Dermis microvascular lymphatic vessel endothelial cell (primary cell): ENCODE measurements at regions not wholly inside any gene's neighbourhood (a gene's known extent, or its start where the extent isn't known, plus 50 kb on each side); places are given as distances from the start of the nearest gene placed in this dataset.

Experiments used
- DNase-seq, 2 donors: peaks; one replicate each; pipeline versions ENCODE4 v3.0.0 to v3.0.0-alpha.2; 2010; ENCODE audit warnings: low read depth in 2 of 2

DNA sequence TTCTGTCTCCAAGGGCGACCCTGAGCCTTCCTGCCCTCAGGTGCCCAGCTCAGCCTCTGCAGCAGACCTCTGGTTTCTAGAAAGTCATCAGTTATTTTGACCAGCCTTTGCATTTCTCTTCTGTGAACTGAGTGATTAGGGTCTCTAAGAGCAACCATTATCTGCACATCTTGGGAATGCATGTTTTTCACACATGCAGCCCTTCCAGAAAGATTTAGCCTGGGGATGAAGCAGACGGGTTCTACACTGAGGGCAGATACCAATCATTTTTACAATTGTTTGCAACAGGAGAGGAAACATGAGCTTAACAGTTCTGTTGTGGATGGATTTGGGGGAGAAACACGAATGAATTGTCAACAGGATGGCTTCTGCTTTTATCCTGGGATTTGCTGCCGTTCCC, 90.1 kb upstream of the PITX1 start:
- no peak for DNase-seq

DNA sequence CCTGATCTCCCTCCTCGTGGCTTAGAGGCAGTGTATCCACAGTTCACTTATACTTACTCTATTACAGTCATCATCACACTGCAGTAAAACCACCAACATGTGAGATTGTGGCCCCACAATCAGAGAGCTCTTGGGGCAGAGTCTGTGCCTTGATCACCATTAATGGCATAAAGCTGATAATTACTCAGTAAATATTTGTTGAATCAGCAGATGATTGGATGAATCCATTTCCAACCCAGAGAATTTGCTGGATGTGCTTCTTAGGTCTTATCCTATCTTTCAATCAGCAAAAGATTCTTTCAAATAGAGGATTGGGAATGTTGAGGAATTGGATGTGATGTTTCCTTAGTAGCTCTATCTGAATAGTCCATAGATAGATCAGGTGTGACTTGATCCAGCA, 88.8 kb upstream of the PITX1 start:
- DNase-seq = no peak

DNA sequence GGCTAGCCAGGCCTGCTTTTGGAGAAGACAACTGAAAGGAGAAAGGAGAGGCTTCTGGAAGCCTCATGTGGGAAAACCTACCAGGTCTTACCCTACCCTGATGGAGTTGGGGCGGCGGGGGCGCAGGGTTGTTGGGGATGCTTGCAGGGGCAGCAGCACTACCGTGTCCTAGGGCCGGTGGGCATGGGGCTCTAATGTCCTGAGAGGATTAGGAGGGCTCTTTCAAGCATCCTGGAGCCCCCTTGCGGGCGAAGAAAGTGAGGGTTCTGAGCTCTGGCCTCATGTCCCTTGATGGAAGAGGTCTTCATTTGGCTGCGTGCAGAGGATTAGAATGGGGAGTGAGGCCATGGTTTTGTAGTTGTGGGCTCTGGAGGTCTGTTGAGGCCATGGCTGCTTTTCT, 86.9 kb upstream of the PITX1 start:
- no peak for DNase-seq

DNA sequence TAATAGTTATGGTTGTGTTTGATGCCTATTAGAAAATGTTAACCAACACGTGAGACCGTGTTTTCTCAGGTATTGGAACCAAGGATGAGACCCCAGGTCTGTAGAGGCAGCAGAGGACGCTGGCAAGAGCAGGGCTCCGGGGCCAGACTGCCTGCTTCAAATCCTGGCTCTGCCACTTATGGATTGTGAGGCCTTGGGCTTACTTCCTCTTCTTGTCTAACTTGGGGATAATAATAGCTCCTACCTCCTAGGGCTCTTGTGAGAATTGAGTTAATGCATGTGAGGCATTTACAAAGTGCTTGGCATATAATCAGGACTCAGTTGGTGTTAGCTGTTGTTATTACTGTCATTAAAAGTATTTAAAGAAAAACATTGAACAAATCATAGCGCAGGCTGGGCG, 85.5 kb upstream of the PITX1 start:
- no peak for DNase-seq

DNA sequence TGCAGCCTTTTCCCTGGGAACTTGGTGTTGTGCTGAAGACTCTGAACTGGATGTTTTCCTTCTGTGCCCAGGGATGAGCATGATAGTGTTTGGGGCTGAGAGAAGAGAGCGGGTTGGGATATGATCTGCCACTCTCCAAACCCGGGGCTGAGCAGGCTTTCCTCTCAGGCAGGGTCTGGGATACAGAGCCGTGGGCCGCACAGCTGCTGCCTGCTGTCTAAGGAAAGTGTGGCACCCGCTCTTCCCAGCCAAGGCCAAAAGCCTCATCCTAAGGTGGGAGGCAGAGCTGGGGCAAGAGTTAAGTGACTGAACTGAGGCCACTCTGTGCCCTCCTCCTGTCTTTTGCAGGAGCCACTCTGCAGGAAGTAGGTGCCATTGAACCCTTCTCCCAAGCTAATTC, 83.6 kb upstream of the PITX1 start:
- no peak for DNase-seq

DNA sequence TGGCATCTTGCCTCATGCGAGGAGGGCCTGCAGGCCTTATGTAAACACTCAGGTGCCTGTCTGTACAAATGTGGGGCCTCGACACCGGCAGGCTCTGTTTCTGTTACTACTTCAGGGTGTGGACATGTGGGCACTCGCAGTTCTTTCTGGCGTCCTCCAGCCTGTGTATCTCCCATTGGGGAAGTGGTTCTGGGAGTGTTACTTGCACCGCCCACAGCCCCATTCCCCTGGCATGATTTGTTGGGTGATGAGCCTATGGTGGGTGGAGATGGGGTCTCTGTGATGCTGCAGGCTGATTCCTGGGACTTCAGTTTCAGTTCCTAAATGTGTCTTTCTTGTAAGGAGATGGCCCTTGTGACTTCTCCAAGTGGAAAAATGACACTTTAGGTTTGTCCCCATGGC, 82.1 kb upstream of the PITX1 start:
- no peak for DNase-seq

DNA sequence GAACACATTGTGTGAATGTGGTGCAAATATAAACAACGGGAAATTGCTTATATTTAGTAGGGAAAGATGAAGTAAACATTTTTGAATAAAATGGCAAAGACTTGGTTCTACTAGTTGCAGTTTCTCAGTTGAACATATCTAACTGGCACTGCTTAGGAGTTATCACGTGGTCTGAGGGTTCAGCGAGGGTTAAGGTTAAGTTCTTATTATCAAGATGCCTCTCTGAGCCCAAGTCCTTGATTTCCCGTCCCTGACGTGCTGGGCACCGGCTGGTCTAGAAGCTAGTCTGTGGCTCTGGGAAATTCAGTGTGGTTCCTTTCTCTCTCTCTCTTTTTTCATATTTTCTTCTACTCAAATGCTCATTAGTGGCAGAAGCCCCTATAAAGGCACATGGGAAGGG, 81.6 kb upstream of the PITX1 start:
- DNase-seq = no peak

DNA sequence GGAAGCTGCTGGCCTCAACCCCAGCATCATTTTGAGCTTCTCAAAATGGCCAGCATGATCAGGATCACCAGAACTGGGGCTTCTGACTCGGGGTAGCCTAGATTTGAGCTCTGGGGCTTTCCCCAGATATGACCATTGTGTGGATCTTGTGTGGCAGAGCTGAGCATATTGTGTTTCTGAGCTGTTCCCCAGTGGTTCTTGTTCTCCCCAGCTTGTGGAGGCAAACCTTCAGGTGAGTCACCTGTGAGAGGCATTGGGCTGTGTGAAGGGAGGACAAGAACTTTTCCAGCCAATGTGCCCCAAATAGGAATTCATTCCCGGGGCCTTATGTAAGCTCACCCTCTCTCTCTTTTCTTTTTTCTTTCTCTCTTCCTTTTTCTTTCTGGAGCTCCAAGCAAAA, 80.7 kb upstream of the PITX1 start:
- no peak for DNase-seq

DNA sequence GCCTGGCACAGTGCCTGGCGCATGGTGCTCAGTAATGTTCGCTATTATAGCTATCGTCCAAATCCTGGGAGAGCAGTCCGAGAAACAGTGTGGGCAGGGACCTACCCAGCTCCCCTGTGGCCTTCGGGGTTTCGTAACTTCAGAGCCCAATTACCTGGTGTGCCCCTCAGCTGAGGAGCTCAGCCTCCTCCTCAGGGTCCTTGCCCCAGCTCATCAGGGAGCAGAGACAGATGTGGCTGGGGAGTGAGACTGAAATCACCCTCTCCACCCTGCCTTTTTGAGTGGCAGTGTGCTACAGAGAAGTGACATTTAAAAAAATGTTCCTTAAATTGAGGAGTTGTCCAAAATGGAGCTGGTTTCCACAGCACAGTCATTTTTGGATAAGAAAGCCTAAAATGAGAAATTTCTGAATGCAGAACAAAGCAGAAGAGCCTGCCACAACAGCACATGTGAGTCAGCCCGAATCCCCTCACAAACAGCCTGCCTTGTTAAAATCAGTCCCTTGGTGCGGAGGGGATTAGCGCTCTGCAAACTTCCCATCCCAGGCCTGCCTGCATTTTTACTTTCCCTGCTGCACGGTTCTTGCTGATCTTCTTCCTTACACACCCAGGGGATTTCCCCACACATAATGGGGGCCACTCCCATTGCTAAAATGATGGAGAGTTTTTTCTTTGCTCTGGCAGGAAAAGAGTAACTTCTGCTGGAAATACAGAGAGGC, 78.1 kb upstream of the PITX1 start:
- no peak for DNase-seq

DNA sequence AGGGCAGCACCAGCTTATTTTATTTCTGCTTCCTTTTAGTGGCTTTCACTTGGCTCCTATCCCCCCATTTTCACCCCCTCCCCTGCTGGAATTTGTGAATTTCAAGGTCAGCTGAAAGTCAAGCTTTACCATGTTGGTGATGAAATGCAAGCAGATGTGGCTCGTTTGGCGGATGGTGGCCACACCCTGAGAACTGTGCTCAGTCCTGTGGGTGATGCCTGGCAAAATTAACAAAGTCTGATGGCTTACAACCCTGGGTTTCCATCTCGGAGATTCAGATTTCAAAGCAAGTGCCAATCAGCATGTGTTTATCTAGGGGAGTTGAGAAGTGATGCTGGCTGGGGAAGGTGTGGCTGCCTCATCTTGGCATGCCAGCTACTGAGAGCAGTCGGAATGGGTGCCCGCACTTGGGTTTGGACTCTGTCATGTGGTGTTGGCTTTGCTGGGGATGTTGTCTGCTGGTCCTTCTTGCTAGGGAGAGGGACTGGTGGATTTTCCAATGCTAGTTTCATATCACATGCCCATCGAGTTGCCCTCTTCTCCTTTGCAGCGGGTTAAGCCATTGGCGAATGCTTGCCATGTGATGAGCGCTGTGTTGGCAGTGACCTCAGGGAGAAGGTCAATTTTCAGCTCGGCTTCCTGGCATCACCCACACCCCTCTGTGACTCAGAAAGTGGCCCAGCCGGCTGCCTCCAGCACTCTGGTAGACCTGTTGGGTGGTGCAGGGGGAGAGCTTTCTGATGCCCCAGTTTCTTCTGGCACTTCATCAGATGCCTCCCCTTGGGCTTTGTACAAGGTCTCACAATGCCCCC, 77.0 kb upstream of the PITX1 start:
- DNase-seq = no peak

DNA sequence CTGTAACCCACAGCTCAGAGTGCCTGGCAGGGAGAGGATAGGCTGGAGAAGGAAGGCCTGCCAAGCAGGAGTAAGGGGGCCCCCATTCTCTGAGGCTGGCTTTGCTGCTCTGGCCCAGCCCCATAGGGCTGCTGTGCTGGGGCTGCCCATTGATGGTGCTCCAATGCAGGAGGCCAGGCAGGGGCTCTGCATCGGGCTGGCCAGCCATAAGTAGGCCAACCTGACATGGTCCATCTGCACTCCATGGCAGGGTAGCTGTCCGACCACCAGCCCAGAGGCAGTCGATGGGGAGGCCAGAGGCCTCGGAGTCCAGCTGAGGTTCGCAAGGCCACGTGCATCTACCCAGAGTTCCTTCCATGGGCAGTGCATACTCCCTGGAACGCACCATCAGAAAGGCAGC, 75.0 kb upstream of the PITX1 start:
- DNase-seq = no peak

DNA sequence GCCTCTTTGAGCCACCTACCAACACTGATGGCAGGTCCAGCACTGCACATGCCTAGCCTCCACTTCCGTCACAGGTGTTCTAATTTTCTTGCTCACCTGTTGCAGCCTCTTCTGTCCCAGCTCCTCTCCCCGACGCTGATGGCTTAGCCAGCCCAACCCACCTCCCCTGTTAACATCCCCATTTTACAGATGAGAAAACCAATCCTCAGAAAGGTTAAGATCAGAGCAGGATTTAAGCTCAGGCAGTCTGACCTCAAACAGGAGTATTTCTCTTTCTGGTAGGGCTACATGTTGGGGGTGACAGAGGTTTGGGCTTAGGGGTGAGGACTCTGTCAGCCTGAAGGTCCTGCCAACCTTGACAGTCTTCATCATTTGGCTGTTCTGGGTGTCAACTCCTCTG, 74.5 kb upstream of the PITX1 start:
- DNase-seq = no peak

DNA sequence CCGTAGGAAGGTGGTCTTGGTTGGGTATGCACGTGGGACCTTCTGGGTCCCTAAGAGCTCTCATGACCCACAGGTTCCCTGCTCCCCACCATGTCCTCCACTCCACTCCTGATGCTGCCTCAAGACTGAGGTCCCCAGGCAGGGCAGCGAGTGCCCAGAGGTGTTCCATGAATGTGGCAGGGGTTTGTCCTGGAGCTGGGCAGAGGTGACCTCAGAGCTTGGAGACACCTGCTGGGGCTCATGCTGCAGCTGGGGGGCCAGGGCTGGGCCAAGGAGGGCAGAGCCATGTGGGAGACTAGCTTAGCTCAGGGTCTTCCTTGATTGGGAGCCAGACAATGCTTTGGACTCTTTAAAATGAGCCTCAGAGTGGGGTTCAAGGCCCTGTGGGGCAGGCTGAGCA, 74.0 kb upstream of the PITX1 start:
- DNase-seq = no peak

DNA sequence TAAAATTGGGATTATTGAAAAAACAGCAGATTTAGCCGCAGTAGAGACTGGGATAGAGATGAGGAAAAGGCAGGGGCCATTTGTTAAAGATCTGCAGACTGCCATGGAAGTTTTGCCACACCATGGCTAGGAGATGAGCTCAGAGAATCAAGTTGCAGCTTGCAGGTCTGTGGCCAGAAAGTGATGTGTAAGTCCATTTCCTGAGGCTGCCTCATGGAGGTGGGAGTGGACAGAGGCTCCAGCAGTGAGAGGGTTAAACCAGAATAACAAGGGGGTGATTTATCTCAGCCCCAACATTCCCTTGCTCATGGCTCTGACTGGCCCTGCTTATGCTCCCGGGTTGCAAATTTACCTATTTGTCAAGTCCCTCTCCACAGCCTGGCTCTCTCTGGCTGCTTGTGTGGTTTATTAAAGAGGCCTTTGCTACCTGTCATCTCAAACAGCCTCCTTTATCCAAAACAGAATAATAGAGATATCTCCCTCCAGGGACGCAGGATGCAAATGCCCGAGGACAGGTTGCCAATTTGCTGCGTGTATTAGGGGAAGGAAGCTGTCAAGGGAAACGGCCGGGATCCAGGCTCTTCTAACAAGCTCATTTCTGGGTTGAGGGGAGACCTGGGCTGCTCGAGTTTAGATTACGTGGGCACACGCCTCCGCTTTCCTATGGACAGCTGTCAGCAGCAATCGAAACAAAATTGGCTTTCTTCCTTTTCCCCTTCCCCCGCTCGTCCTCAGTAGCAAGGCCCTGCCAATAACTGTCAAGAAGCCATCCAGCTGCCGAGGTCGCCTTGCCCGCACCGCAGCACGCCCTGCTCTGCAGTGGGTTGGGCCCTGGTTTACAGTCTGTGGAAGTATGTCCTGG, 72.8 kb upstream of the PITX1 start:
- DNase-seq = no peak

DNA sequence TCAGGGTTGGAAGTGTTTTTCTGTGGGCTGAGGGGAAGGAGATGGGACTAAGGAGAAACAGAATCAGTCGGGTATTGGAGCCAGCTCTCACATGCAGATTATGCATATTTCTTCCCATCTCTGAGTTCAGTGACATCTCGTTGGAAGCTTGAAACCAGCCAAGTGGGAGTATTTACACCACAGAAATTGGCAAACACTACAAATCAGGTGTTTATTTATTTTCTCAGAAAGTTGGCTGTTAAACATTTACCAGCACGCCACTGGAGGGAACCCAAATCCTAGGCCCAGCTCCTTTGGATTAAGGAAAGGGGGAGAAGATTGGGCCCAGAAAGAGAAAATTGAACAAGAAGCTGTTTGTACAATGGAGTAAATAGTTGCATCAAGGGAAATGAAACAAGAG, 72.1 kb upstream of the PITX1 start:
- DNase-seq = no peak

DNA sequence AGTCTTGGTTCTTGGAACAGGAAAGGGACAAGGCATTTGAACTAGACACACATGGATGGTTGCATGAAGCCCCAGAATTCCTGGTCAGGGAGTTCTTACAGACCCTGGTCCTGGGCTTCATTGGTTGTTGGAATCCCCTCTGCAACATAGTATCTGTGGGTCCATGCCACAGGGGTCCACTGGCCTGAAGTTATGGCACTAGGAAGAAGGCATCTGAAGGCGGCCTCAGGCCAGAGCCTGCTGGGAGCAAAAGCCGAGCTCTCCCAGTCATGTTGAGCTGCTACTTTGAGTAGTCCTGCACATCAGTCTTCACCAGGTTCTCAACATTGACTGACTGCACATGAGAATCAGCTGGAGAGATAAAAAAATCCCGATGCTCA, 71.1 kb upstream of the PITX1 start:
- no peak for DNase-seq

DNA sequence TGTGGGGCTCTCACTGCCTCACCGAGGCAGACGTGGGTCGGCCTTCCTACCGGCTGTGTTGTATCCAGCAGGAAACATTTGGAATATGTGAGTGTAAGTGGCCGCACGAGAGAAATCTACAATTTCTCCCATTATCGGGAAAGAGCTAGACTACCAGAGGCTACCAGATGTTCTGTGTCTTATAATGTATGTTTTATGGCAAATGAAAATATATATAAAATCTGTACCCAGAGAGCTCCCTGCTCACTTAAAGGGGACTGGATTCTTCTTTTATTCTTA, 69.5 kb upstream of the PITX1 start:
- DNase-seq = no peak

DNA sequence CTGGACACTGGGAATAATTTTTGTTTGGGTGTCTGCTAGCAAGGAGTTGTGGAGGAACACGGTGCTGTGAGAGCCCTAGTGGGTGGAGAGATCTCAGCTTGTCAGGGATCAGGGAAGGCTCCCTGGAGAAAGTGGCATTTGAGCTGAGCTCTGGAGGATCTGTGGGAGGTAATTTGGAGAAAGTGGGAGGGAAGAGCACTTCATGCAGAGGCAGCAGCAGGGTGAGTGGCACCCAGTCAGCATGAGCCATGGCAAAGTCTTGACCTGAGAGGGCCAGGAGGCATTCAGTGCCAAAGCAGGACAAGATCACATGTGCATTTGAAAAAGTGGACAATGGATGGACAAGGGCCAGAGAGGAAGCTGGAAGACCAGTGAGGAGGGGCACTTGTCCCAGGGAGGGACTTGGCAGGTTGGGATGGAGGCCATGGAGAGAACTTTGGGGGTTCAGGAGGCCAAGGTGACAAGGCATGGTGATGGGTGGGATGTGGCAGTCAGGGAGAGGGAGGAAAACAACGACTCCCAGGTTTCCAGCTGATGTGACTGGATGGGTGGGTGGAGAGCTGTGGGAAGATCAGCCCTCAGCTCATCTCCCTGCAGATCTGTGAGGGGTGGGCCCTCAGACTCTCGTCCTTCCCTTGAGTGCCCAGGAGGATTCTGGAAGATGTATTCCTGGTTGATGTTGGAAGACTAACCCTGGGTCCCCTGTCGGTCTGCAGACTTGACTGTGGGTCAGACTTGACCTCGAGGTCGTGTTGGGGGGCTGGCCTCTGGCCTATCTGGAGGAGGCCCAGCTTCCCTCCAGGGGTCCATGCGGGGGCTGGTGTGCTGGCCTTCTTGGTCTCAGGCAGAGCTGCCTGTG, 68.9 kb upstream of the PITX1 start:
- no peak for DNase-seq

DNA sequence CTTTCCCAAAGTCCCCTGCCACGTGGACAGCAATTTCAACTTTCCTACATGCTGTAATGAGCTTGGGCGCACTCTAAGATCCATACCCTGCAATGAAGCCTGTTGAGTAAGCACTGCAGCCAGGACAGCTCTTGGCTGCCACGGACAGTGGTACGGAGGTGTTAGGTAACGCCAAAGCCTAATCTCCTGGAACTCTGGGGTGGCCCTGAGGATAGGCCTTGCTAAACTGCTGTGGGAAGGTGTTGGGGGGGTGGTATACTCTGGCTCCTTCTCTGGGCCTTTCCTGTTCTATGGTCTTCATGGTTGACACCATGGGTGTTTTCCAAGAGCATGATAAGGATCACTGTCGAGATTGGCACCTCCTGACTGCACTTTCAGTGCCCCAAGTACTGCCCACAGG, 66.4 kb upstream of the PITX1 start:
- DNase-seq = no peak

DNA sequence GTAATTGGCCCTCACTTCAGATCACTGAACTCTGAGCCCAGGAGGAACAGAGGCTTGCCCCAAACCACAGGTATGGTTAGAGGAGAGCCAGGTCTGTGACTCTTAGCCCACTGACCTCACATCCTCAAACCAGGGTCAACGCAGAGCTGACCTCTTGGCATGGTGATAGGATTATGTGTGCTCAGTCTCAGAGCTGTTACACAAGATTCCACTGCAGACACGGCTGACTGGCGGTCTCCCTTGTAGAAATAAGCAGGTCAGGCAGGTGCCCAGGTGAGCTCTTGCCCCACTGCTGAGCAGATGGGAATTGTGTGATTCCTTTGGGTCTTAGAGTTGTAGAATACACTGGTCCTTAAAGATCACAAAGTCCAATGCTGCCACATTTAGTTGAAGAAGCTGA, 66.0 kb upstream of the PITX1 start:
- no peak for DNase-seq

DNA sequence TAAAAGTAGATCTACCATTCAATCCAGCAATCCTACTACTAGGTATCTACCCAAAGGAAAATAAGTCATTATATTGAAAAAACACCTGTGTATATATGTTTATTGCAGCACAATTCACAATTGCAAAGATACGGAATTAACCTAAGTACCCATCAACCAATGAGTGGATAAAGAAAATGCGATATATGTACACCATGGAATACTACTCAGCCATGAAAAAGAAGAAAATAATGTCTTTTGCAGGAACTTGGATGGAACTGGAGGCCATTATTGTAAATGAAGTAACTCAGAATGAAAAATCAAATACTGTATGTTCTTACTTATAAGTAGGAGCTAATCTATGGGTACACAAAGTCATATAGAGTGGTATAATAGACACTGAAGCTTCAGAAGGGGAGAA, 63.4 kb upstream of the PITX1 start:
- no peak for DNase-seq

DNA sequence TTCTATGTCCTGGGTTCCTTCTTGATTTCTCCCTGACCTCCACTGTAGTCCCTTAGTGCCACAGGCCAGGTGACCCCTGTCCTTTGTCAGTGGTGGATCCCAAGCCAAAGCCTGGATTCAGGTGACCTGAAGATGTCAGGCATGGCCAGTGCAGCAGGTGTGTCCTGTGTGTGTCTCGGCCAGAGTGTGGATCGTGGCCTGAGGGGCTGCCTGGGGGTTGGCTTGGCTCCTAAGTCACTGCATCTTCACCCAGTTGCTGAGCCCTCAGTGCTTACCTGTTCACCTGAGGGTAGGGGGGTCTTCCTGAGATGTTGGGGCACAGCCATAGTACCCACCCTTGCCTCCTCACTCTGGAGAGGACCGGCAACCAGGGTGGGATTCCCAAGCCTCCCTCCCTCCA, 61.8 kb upstream of the PITX1 start:
- no peak for DNase-seq
